Activated B cell treated with CpG ODN at 0.5 μM for 24 hours (primary cell): ENCODE measurements at regions not wholly inside any gene's neighbourhood (a gene's known extent, or its start where the extent isn't known, plus 50 kb on each side); places are given as distances from the start of the nearest gene placed in this dataset.
A peak's percentile ranks its signal among the peaks of the same experiment; 100 is the strongest.

Experiments
- ATAC-seq: fragments of 200-7000 bp; cut with Tn5 transposase; one replicate; pipeline ENCODE4 v1.10.0; 2021; ENCODE audit warnings: low read depth, mild to moderate bottlenecking, moderate library complexity
- CTCF ChIA-PET: fragments of 350-600 bp; sonication (Branson Sonifier 250); formaldehyde crosslinking; loops from one replicate; lab custom pipeline; 2021; ENCODE audit warnings: antibody characterized with exemption; lab: Charles Lee
- POLR2A ChIA-PET: fragments of 350-600 bp; sonication (Branson Sonifier 250); formaldehyde crosslinking; loops from one replicate; lab custom pipeline; 2021; ENCODE audit warnings: antibody characterized with exemption; lab: Charles Lee
- DNase-seq: peaks from one replicate; pipeline ENCODE4 v3.0.0; 2022
- H3K27ac Mint-ChIP-seq: one replicate; pipeline ENCODE4 v1.8.0; 2020; ENCODE audit warnings: mixed read lengths
- H3K27me3 Mint-ChIP-seq: one replicate; pipeline ENCODE4 v1.8.0; 2021; ENCODE audit warnings: mixed read lengths
- H3K36me3 Mint-ChIP-seq: one replicate; pipeline ENCODE4 v1.8.0; 2021; ENCODE audit warnings: low read depth, mixed read lengths
- H3K4me1 Mint-ChIP-seq: one replicate; pipeline ENCODE4 v1.8.0; 2021; ENCODE audit warnings: mixed read lengths
- H3K4me3 Mint-ChIP-seq: one replicate; pipeline ENCODE4 v1.8.0; 2020; ENCODE audit warnings: mild to moderate bottlenecking, mixed read lengths
- H3K9me3 Mint-ChIP-seq: one replicate; pipeline ENCODE4 v1.8.0; 2020; ENCODE audit warnings: mixed read lengths
- intact Hi-C: fragments of 100-400 bp; cut with micrococcal nuclease; formaldehyde crosslinking; loops from one replicate; pipeline ENCODE4 v1.15.1; 2024
- TF ChIP-seq, protein P1 (sequence below): fragments of 200-600 bp; IDR thresholded peaks from one replicate; pipeline ENCODE4 v1.8.0; 2022; ENCODE audit warnings: antibody characterized with exemption, mild to moderate bottlenecking

DNA sequence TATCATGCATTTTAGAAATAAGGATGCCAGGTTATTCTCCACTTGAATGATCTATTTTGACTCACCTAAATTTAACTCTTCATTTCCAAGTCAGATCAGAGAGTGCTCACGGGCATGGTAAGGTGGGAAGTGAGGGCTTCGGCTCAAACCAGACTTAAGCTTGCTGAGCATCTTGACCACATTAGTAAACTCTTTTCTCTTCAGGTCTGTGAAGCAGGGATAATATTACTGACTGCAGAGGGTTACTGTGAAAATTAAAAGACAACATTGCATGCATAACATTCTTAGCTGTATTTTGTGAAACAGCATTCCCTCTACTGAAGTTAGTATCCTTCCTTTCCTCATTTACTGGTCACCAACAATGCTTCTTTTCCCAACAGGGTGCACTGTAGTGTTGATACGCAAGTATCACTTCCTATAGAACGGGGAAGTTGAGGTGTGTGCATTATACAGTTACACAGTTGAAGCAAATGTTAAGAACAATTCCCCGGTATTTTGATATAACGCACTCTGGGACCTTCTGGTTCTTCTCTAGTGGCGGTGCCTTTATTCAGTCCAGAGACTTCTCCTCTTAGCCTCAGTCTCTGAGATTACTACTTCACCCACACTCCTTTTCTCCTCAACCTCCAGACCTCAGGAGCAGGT is 74.1 kb upstream of the MNS1 start:
- Mint-ChIP-seq H3K4me1 (peaks cover 24% of the 10 kb centered on the region), H3K27me3 (no peaks in the 10 kb centered on the region), H3K27ac (no peak overlapping the region), H3K9me3 (peaks cover 6% of the 10 kb centered on the region), H3K4me3 (no peak overlapping the region), H3K36me3 (no peaks in the 10 kb centered on the region)
- DNase-seq: no peak
- intact Hi-C loops: no loop called here
- TF ChIP-seq, protein P1, sequence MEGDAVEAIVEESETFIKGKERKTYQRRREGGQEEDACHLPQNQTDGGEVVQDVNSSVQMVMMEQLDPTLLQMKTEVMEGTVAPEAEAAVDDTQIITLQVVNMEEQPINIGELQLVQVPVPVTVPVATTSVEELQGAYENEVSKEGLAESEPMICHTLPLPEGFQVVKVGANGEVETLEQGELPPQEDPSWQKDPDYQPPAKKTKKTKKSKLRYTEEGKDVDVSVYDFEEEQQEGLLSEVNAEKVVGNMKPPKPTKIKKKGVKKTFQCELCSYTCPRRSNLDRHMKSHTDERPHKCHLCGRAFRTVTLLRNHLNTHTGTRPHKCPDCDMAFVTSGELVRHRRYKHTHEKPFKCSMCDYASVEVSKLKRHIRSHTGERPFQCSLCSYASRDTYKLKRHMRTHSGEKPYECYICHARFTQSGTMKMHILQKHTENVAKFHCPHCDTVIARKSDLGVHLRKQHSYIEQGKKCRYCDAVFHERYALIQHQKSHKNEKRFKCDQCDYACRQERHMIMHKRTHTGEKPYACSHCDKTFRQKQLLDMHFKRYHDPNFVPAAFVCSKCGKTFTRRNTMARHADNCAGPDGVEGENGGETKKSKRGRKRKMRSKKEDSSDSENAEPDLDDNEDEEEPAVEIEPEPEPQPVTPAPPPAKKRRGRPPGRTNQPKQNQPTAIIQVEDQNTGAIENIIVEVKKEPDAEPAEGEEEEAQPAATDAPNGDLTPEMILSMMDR: no peak
- POLR2A ChIA-PET: no interaction called here
- CTCF ChIA-PET: interaction anchor here (0.6 kb wide), 1 partner anchor 702 kb away, joined by 5 read pairs; no protein-coding TSS in a partner anchor
- no peak for ATAC-seq

DNA sequence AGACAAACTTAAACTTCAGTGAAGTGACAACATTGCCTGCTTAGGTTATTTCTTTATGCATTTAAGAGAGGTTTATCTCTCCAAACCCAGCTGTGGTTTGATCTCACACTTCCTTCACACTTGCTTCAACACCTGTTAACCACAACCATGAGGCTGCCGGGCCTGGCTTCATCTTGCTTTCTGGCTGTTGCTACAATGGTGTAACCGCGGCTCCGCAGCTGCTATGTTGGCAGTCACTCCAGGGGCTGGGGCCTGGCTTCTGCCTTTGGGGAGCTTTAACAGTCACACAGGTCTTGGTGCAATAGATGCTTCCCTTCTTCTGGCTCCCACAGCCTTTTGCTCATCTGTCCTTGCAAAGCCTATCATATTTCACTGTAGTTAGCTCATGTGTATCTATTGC is 72.9 kb upstream of the MNS1 start:
- TF ChIP-seq, protein P1: no peak
- Mint-ChIP-seq H3K27ac (no peak overlapping the region), H3K36me3 (no peaks in the 10 kb centered on the region), H3K9me3 (peaks cover 1% of the 10 kb centered on the region), H3K27me3 (no peaks in the 10 kb centered on the region), H3K4me1 (peaks cover 35% of the 10 kb centered on the region), H3K4me3 (no peak overlapping the region)
- DNase-seq (no peak), ATAC-seq (no peak)
- ChIA-PET CTCF (no interaction called here), POLR2A (no interaction called here)
- intact Hi-C loops: no loop called here

DNA sequence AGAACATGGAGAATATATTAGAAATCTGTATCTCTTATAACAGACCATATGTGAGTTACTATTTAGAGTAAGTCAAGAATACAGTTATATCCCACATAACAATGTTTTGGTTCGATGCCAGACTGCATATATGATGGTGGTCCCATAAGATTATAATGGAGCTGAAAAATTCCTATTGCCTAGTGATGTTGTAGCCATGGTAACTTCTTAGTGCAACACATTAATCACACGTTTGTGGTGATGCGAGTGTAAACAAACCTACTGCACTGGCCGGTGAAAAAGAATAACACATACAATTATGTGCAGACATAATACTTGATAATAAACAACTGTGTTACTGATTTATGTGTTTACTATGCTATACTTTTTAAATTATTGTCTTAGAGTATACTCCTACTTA is 69.8 kb upstream of the MNS1 start:
- peaks cover 42% of the 10 kb centered on the region for H3K4me1 Mint-ChIP-seq

DNA sequence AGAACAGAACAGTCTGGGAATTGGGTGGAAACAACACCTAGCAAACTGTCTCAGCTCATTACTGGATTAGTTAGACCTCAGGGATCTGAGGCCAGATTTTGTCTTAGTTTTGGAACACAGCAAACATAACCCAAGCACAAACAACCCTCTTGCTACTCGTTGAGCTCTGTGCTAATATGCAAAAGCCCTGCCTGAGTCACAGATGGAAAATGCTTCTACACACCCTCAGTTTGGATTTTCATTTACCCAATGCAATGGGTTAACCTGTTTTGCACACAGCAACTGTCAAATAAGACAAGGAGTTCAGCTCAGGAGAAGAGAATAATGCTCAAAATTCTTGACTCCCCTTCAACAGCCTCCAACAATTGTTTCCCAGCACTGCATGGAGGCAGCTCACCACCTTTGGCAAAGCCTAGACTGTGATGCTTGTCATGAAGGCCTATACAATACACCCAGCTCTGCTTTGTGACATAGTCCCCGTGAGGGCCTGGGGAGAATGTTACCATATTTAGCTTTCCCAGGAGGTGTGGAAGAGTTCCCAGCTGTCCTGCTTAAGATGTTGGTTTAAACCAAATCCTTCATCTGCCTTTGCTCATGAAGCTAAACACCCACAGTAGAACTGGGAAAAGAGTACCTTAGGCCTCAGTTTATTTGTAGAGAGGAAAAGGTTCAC is 68.9 kb upstream of the MNS1 start:
- intact Hi-C loops: no loop called here
- POLR2A ChIA-PET: no interaction called here
- peaks cover 34% of the 10 kb centered on the region for H3K4me1 Mint-ChIP-seq
- ATAC-seq (no peak), DNase-seq (no peak)
- CTCF ChIA-PET: interaction anchor here (1.3 kb wide), 1 partner anchor 43 kb away, joined by 6 read pairs; no protein-coding TSS in a partner anchor
- no peaks in the 10 kb centered on the region for H3K27me3 Mint-ChIP-seq
- H3K4me3 Mint-ChIP-seq: no peak overlapping the region
- TF ChIP-seq, protein P1: no peak
- H3K27ac Mint-ChIP-seq: peak overlapping the region; percentile 53
- H3K36me3 Mint-ChIP-seq: no peaks in the 10 kb centered on the region
- H3K9me3 Mint-ChIP-seq: no peaks in the 10 kb centered on the region

More for the DNA sequence above, 69.8 kb upstream of the MNS1 start:
- no peak for ATAC-seq
- no peak overlapping the region for H3K27ac Mint-ChIP-seq
- intact Hi-C loops: no loop called here
- TF ChIP-seq, protein P1: no peak
- no peak overlapping the region for H3K4me3 Mint-ChIP-seq
- ChIA-PET POLR2A (no interaction called here), CTCF (no interaction called here)
- DNase-seq: no peak
- no peaks in the 10 kb centered on the region for H3K9me3 Mint-ChIP-seq
- H3K27me3 Mint-ChIP-seq: no peaks in the 10 kb centered on the region
- no peaks in the 10 kb centered on the region for H3K36me3 Mint-ChIP-seq

DNA sequence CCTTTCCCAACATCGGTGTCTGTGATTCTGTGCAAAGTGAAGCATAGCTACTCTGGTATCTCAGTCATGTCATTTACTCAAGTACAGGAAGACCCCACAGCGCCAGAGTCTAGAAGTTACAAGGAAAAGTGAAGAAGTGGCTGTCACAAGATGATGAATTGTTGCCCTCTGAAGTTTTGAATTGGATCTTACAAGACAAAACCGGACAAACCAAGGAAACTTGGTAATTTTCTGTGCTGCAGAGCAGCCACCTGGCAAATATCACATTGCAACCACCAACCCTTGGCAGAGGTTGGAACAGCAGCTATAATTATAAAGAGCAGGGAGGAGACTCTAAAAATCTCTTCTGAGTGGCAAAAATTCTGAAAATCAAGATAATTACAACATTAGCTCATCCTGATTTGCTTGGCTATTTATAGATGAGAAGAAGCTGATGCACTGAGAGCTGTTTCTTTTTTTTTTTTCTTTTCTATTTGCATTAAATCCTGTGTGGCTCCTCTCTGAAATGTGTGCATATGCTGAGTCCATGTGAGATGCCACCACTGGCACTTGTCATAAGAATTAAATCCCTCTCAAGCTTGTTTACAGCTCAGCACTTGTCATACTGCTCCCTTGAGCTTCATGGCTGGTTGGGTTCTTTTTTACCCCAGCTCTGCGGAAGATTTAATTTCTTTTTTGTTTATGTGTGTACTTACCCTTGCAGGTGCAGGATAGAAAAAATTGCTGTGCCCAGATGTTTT is 68.0 kb upstream of the MNS1 start:
- peak overlapping the region; percentile 29 for H3K4me3 Mint-ChIP-seq
- peak overlapping the region; percentile 10 for H3K27ac Mint-ChIP-seq
- ATAC-seq (peak; percentile 68), DNase-seq (no peak)
- ChIA-PET CTCF (interaction anchor here (1.3 kb wide), 1 partner anchor 42 kb away, joined by 6 read pairs; no protein-coding TSS in a partner anchor), POLR2A (no interaction called here)
- peaks cover 26% of the 10 kb centered on the region for H3K4me1 Mint-ChIP-seq
- intact Hi-C loops: no loop called here
- H3K27me3 Mint-ChIP-seq: no peaks in the 10 kb centered on the region
- H3K9me3 Mint-ChIP-seq: no peaks in the 10 kb centered on the region
- no peaks in the 10 kb centered on the region for H3K36me3 Mint-ChIP-seq
- TF ChIP-seq, protein P1: no peak
